ENCODE measurements at regions not wholly inside any gene's neighbourhood (a gene's known extent, or its start where the extent isn't known, plus 50 kb on each side); places are given as distances from the start of the nearest gene placed in this dataset.
A peak's percentile ranks its signal among the peaks of the same experiment; 100 is the strongest.

DNA sequence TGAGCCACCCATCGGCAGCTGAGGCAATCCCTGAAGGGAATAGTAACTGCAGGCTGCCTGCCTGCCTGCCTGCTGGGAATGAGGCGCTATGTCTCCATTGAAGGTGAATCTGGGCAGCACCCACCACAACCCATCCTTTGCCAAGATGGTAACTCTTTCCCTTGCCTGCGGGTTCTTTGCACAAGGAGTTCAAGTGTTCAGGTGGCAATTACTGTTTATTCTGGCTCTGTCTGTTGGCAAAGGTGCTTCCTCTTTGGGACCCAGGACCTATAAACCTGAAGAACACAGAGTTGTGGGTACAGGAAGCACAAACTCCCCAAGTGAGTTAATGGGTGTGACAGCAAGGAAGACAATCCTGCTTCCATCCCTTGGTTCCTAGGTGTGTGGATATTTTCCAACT, 448.1 kb upstream of the ZNF507 start:
- no peak for DNase-seq

DNA sequence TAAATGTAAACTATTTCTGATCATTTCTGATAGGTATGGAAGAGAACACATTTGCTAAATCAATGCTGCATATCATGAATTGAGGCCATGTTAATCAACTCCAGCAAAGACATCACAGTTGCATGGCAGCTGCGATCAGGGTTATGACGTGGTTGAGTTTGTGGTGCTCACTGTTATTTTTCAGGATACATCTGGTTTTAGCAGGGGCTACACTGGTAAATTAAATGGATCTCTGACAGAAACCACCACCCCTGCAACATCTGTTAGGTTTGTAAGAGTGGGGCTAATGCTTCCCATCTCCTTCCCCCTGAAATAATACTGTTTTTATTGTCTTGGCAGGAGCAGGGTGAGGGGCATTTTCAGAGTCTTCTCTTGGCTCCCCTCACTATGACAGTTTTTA, 444.4 kb upstream of the ZNF507 start:
- DNase-seq, result no peak

DNA sequence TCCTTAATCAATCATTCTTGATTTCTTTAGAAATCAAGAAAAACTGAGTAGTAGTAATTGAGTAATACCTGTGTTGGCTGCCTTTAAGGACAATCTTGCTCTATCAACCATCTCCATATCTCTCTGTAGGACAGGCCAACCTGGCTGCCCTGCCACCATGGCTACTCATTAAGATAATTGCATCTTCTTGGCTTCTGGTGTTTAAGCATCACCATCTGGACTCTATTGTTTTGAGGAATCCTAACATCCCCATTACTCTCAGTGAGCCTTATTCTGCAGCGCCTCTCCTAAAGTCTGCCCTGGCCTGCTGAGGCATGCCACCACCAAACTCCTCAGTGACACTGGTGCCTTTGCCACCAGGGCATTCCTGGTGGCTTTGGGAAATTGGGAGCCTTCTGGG, 442.6 kb upstream of the ZNF507 start:
- DNase-seq, result no peak

DNA sequence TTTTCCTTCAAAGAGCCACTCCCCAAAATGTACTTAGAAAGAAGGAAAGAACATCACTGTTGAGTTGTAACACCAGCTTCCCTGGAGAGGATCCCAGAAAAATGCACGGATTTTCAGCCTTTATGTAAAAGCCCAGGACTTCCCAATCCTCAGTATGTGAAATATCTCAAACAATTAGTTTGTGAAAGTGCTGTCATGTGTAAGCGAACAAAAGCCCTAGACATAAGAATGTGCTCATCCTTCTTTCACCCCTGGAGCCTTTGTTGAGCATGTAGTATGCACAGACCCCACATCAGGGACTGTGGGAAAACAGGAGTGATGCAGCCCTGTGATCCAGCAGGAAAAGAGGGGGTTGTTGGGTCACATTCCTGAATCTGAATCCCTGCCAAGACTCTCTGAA, 441.4 kb upstream of the ZNF507 start:
- DNase-seq, result peak; percentile 3

DNA sequence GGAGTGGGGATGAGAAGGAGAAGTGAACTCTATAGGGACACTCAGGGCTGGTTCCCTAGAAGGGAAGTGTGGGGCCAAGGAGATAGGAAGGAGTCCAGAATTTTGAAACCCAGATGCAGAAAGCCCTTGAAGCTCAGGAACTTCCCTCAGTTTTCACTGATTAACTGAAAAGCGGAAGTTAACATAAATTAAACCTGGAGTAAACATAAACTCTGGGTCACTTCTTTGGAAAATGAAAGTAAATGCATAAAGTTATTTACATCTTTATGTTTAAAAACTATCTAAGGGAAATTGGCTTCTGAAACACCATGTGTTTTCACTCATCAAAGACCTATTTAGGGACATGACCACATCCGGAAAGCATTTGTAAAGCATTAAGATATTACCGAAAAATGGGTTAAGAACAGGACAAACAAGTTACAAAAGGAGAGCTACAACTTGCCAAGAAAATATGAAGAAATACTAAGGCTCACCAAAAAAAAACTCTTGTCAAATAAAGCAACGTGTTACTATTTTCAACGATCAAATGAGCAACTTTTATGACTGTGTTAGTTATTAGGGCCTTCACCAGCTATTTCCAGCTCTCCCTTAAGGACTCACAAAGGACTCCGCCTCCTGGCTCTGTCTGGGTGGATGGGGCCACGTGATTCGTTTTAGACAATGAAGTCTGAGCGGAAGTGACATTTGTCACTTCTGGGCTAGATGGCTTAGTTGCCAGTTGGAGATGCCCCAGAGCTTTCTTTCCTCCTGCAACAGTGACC, 439.1 kb upstream of the ZNF507 start:
- peak; percentile 30 for DNase-seq

DNA sequence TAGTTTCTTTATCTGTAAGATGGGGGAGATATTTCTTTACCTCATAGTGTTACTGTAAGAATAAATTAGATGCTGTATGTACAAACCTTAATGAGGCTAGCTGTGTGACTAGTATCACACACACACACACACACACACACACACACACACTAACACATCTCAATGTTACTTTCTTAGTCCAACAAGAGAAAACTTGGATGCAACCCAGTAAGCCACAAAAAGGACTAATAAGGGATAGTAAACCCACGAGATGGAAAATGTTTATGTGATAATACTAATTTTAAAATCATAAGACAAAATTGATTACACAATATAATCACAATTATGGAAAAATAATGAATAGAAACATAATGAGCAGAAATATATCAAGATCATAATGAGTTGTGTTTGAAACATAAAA, 437.7 kb upstream of the ZNF507 start:
- no peak for DNase-seq

DNA sequence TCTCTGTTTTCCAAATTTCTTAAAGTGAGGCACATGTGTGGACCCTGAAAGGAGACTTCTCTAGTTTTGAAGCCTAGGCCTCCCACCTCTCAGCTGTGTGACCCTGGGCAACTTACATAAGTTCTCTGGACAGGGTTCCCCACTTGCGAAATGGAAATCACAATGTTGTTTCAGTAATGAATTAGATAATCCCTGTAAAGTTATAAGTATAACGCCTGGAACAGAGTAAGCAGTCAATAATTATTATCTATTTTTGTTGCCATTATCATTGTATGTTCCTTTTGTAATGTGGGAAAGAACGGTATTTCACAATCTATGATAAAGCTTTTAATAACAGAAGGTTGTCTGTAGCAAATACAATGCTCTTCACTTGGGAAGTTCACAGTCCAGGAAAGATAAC, 437.3 kb upstream of the ZNF507 start:
- DNase-seq, result no peak

DNA sequence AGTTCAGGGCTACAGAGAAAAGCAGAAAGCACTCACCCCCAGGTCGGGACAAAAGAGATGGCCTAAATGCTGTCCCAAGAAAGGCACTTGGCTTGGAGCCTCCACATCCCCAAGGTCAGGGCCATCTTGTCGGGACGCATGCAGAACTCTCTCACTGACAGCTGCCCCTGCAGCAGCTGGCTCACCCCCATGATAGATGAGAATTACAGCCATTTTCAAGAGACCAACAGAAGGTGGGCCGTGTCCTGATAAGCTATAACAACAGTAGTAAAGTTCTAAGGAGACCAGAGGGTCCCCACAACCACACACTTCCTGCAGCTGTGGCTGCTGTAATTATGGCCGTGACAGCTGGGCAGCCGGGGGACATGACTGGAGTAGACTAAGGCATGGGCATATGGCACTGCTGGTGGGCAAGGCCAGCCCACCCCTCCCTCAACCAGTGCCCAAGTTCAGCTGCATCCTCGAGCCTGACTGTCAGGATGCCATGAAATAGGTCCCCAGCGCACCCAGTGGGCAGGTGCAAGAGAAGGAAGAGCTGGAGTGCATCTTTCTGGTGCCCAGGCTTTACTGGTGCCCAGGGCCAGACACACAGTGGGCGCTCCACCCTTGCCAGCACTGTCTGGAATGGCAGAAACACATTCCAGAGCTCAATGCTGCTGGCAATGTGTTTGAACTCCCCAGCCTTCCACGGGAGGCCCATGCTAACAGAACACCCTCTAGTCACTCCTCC, 436.7 kb upstream of the ZNF507 start:
- DNase-seq, result no peak

DNA sequence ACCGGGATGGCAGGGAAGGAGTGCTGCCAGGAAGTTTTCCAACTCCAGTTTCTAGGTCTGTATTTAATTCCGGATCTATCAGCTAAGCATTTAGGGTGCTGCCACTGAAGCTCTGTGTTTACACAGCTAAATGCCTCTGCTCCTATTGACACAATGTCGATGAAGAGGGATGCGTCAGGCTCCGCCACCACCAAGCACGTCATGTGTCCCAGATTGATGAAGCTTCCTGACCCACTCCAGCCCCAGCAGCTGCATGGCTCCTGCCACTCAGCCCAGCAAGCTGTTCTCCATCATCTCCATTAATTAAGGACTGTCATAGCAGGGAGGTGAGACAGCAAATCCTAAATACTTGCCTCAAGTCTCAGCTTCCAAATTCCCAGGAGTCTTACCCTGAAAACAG, 435.2 kb upstream of the ZNF507 start:
- DNase-seq, result no peak

DNA sequence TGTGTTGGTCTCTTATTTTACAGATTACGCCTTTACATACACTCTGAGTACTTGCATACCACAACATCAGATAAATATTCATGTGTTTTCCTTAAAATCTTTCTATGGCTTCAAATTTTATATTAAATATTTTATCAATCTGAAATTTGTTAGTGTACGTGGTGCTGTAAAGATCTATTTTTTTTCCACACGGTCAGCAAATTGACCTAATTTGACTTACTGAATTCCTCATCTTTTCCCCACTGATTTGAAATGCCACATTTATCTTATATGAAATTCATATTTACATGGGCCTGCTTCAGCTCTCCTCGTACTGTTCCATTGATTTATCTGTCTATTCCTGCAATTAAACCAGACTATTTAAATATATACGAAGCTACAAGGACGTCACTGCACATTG, 433.8 kb upstream of the ZNF507 start:
- DNase-seq, result no peak

DNA sequence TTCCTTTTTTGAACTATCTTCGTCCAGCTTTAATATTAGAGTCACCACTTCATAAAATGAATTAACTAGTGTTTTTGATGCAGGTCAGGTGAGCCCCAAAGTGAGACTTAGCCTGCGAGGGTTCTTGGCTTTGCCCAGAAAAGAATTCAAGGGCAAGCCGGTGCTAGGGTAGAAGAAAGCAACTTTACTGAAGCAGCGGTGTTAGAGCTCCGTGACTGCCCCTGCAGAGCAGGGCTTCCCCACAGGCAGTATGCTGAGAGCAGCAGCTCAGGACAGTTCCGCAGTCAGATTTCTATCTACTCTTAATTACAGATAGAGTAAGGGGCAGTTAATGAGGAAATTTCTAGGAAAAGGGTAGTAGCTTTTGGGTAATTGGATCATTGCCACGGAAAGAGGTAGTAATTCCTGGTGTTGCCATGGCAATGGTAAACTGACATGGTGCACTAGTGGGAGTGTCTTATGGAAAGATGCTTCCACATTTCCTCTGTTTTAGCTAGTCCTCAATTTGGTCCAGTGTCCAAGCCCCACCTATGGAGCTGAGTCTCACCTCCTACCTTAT, 432.2 kb upstream of the ZNF507 start:
- no peak for DNase-seq

DNA sequence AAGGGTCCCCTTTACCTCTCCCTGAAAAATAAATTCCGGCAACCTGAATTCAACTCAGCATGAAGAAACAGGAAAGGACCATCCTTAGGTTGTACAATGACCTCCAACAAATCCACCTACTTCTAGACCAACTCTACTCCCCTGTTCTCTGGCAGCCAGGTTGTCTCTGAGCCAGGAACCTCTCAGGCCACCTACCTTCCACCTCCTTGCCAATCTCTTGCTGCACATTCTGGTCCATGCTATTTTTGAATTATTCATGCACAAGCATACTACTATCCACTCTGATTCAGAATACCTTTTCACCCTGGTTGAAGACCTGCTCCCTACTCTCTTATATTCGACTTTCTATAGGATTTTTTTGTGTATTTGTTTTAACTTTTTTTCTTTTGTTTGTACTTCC, 415.0 kb upstream of the ZNF507 start:
- DNase-seq, result no peak

DNA sequence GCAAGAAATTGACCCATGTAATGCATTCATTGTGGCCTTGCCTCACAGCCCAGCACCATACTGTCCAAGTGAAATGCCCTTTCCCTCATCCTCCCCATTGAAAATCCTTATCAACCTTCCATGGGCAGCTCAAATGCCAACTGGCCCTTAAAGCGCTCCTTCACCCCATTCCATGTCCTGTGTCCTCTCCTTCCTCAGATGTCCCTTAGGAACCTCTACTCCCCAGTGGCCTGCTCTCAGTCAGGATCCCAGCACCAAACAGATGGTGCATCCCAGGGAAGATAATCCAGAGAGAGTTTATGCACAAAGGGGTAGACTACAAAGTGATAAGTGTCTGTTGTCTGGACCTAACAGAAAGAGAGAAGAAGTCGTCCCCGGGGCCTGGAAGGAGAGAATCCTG, 407.4 kb upstream of the ZNF507 start:
- no peak for DNase-seq

DNA sequence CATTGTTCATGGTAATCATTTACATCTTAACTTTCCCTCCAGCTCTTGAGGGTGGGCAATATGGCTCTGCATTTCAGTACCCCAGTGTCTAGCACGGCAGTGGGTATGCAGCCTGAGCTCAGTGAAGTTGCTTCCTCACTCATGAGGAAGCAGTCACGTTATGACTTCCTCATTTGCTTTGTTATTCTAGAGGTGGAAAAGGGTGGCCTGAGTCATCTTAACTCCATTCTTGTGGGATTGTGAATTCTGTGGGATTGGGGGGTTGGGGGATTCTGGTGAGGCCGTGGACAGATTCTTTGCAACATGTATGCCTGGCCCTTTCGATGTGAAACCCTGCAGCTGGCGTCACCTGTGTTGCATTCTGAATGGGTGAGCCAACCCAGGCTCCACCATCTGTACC, 406.7 kb upstream of the ZNF507 start:
- DNase-seq, result peak; percentile 24

DNA sequence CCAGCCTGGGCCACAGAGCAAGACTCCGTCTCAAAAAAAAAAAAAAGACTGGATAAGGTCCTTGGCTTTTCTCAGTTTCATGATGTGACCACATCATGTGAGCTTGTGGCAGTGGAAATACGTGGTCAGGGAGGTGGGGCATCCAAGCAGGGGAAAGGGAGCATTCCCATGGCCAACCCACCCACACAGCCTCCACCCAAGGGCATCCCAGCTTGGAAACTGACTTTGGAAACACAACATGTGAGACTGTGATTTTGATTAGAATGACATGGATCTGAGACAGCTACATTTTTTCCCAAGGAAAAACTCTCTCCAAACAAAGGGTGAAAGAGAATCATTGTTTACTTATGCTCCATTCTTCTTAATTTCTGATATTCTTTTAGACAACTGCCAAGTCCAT, 405.0 kb upstream of the ZNF507 start:
- DNase-seq, result no peak

DNA sequence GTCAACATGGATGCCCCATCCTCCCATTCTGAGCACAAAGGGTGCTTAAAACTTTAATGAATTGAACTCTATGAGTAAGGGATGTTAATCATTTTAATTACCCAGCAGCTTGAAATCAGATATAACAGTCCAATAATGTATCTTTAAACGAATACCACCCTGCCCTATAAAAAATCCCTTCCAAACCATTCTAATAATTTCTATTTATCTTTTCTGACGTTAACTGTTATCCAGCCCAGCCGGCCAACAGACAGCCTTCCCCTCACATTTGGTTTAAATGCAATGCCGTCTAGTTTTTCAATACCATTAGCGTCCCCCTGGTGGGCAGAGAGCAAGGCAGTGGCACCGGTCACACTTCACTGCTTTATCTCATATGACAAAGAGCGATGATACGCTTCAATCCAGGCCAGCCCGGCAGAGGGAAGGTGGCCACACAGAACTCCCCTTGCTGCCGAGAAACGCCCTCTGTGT, 402.2 kb upstream of the ZNF507 start:
- DNase-seq, result no peak

DNA sequence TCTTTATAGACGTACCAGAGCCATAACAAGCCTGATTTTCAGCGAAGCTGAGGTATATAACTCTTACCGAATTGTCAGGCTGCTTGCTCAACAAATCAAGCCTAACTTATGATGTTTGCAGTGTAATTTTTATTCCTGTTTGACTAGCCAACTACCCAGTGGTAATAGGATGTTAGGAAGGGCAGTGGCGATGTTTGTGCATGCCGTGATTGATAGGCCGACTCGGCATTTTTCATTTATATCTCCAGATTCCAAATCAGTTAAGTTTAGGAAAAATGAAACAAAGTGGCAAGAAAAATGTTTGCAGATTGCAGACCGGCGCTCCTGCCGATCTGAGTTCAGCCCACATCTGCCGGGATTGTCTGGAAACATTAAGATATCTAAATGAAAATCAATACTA, 401.6 kb upstream of the ZNF507 start:
- DNase-seq, result no peak

DNA sequence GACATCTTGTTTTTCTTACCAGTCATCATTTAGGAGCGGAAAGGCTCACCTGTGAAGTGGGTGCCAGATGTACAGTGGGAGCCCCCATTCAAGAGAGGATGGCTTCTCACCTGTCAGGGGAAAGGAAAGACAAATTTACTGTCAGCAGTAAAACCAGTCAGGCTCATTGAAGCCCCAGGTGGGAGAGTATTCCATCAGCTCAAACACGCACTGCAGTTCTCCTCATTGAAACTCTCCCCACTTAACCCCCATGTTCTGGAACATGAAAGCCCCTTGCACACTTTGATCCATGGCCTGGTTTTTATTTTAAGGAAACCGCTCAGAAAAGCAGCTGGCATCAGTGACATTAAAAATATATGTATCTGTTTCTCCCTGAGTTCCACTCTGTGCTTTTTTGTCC, 401.1 kb upstream of the ZNF507 start:
- DNase-seq, result no peak

DNA sequence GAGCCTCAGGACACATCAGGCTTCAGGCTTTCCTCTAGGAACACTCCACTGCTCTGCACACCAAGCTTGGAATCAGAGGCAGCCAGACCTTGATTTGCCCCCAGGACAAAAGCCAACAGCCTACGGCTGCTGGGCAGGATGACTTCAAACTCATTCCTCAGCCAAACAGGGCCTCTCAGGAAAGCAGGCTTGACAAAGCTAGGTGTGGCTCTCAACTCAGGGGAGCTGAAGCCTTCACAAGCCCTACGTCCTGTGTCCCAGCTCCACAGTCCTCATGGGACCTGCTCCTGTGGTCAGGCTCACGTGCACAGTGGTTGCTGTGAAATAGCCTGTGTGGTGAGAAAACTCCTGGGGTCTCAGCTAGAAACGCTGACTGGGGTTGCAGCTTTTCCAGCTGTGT, 398.9 kb upstream of the ZNF507 start:
- no peak for DNase-seq

DNA sequence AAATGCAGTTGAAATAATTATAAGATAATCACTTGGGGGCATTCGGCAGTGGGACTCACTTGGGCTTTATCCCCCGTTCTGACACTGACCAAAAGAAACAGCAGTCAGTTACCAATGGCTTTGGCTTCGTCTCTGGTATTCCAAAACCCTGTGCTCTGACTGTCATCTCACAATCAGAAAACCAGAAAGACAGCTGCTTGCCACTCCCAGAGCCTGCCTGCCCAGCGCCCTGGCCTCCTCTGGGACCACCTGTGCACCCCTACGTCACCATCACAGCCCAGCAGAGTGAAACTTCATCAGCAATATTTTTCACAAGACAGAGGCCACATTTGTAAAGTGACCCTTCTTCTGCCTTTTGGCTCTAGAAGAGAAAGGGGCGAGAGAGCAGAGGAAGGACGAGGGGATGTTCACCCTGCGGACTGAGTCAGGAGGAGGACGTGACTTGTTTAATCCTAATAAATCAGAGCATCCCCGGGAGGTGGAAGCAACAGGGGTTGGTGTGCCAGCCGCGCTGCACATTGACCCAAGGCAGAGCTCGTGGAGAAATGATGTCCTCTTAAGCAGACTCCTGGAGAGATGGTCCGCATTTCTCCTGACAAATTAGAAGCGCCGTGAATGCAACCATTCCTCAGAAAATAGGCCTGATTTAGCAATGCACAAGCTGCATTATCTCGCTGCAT, 397.8 kb upstream of the ZNF507 start:
- no peak for DNase-seq

DNA sequence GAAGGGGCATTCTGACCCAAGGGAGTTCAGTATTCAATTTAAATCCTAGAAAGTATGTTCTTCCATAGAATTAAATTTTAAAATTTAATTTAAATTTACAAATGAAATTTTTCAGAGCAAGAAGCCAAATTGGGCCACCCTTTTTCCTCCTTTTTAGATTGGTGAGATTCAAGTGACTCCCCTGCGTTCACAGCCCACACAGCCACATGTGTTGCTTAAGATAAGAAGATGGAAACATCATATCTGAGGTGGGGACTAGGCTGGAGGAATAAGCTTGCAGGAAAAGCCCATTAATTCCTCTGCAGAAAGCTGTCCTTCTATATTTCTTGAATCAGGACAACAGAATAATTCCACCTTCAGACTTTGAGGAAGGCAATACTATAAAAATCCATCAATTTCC, 392.7 kb upstream of the ZNF507 start:
- no peak for DNase-seq

DNA sequence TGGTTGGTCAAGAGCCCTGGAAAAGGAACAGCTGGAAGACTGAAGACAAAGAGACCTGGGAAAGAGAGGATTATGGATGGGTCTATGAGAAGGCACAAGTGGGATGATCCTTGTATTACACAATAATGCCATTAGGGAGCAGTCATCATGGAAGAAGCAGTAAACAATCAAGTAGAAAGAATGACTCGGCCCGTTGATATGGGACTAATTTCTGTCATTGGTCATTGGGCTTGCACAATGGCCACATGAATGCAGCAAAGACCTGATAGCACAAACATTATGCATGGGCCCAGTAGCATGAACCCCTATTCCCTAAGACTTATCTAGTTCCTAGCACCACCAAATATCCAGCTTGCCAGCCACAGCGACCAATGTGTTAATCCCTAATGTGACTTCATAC, 390.3 kb upstream of the ZNF507 start:
- DNase-seq, result no peak

DNA sequence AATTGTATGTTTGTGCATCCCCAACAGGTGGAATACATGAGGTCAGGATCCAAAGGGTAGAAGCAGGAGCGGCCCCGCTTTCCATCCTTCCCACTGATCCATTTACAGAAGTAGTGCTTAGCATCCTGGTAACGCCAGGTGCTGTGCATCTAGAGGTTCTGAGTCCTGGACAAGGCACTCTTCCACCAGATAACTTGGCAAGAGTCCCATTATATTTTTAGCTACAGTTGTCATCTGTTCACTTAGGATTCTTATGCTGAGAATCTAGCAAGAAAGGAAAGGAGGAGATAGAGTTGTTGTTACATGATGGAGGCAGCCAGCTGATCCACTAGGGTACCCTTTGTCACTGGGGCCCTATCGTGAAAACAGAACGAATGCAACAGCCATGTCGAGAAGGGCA, 389.5 kb upstream of the ZNF507 start:
- no peak for DNase-seq

Measured in fibroblast of skin of scalp (primary cell).